B cell (primary cell): ENCODE measurements at regions not wholly inside any gene's neighbourhood (a gene's known extent, or its start where the extent isn't known, plus 50 kb on each side); places are given as distances from the start of the nearest gene placed in this dataset.

Experiments used
- EZH2 ChIP-seq: IDR thresholded peaks from 2 replicates; pipeline ENCODE4 v1.6.1; 2012; ENCODE audit warnings: borderline replicate concordance, low read depth, mild to moderate bottlenecking, moderate library complexity, low read length; ENCODE audit not compliant: insufficient read depth, poor library complexity, severe bottlenecking
- TF ChIP-seq, protein P1 (sequence below): fragments of 200-600 bp; IDR thresholded peaks from one replicate; pipeline ENCODE4 v1.8.0; 2022; ENCODE audit warnings: antibody characterized with exemption, mild to moderate bottlenecking

DNA sequence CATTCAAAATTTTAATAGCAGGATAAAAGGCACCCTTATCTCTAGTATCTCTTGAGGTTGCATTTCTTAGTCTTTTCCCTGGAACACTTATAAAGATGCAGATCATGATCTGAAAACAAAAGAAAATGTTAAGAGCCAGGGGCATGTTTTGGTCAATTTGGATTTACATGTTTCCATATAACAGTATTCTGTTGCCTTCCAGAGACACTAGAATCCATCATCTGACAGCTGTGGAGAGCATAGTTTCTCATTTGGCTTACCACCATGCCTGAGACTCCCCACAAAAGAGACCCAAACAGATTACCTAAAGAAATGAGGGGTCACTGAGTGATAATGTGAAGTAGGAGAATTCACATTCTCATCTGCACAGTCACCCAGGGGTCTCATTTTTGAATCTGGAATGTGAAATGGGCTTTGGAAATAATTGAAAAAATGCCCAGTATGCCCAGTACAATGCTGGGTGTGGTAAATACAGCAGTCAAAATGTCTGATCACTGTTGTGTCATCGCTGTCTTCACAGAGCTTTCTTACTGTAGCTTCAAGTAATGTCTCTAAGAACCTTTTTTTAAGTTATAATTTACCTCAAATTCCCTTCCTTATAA, 79.9 kb upstream of the ZBTB20 start:
- TF ChIP-seq, protein P1, sequence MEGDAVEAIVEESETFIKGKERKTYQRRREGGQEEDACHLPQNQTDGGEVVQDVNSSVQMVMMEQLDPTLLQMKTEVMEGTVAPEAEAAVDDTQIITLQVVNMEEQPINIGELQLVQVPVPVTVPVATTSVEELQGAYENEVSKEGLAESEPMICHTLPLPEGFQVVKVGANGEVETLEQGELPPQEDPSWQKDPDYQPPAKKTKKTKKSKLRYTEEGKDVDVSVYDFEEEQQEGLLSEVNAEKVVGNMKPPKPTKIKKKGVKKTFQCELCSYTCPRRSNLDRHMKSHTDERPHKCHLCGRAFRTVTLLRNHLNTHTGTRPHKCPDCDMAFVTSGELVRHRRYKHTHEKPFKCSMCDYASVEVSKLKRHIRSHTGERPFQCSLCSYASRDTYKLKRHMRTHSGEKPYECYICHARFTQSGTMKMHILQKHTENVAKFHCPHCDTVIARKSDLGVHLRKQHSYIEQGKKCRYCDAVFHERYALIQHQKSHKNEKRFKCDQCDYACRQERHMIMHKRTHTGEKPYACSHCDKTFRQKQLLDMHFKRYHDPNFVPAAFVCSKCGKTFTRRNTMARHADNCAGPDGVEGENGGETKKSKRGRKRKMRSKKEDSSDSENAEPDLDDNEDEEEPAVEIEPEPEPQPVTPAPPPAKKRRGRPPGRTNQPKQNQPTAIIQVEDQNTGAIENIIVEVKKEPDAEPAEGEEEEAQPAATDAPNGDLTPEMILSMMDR, result no peak
- no peak for TF ChIP-seq EZH2
